ENCODE measurements at regions not wholly inside any gene's neighbourhood (a gene's known extent, or its start where the extent isn't known, plus 50 kb on each side); places are given as distances from the start of the nearest gene placed in this dataset.

- TF ChIP-seq EZH2 (IDR thresholded peaks at IDR 0.05; ENCODE audit: insufficient read depth, poor library complexity, severe bottlenecking), result no peak
- no peak for TF ChIP-seq EZH2phosphoT487 (IDR thresholded peaks at IDR 0.05; ENCODE audit: insufficient read depth, low read depth)
Observed at GRCh38 chr2:104582471-104582870, 271.4 kb upstream of the POU3F3 start.

Measured in GM23248 (cell line).